C4-2B (cell line): ENCODE measurements at regions not wholly inside any gene's neighbourhood (a gene's known extent, or its start where the extent isn't known, plus 50 kb on each side); places are given as distances from the start of the nearest gene placed in this dataset.

ENCODE experiments used
- H3K27ac ChIP-seq: fragments of 450-650 bp; 2 replicates; pipeline ENCODE4 v1.5.1; 2017
- ZFX ChIP-seq: fragments of 450-650 bp; IDR thresholded peaks from 2 replicates; pipeline ENCODE4 v1.6.1; 2017
- TF ChIP-seq, protein P1 (sequence below): fragments of 450-650 bp; conservative IDR thresholded peaks from 2 replicates; pipeline ENCODE4 v1.5.1; 2017; ENCODE audit warnings: mild to moderate bottlenecking

DNA sequence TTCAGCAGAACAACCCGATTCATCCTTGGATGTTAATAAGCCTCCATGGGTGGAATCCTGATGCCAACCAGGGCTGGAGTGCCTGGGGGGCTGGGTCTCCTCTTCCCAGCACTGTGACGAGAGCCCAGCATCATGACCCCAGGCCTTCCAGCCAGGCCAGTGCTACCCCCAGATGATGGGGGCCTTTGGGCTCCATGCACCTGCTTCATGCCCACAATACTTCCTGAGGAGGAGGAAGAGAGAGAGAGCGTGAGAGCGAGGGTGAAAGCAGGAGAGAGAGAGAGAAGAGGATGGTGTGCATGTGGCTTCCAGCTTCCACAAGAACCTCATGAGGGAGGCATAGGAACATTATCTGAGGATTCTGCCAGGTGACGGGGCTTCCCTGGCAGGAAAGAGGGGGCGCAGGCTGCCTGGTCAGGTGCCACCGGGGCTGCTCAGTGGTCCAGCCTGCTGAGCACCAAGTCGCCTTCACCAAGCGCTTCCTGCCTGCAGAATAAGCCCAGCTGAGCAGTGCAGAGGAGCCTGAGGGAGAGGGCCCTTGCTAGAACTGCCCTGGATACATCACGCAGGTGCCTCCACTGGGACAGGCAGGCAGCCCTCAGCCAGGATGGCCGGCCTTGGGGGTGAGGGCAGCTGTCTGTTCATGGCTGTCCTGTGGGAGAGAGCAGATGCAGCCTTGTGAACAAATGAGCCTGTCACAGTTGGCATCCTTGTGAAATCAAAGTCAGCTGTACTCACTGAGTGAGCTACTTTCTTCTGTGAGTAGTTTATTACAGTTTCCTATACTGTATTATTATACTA lies 243.3 kb upstream of the B3GAT1 start:
- TF ChIP-seq, protein P1, sequence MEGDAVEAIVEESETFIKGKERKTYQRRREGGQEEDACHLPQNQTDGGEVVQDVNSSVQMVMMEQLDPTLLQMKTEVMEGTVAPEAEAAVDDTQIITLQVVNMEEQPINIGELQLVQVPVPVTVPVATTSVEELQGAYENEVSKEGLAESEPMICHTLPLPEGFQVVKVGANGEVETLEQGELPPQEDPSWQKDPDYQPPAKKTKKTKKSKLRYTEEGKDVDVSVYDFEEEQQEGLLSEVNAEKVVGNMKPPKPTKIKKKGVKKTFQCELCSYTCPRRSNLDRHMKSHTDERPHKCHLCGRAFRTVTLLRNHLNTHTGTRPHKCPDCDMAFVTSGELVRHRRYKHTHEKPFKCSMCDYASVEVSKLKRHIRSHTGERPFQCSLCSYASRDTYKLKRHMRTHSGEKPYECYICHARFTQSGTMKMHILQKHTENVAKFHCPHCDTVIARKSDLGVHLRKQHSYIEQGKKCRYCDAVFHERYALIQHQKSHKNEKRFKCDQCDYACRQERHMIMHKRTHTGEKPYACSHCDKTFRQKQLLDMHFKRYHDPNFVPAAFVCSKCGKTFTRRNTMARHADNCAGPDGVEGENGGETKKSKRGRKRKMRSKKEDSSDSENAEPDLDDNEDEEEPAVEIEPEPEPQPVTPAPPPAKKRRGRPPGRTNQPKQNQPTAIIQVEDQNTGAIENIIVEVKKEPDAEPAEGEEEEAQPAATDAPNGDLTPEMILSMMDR = no peak
- TF ChIP-seq ZFX = no peak
- no peak overlapping the region for H3K27ac ChIP-seq

GRCh38 chr11:134654161-134654915 lies 242.3 kb upstream of the B3GAT1 start:
- no peak overlapping the region for H3K27ac ChIP-seq
- TF ChIP-seq, protein P1 = no peak
- no peak for TF ChIP-seq ZFX

DNA sequence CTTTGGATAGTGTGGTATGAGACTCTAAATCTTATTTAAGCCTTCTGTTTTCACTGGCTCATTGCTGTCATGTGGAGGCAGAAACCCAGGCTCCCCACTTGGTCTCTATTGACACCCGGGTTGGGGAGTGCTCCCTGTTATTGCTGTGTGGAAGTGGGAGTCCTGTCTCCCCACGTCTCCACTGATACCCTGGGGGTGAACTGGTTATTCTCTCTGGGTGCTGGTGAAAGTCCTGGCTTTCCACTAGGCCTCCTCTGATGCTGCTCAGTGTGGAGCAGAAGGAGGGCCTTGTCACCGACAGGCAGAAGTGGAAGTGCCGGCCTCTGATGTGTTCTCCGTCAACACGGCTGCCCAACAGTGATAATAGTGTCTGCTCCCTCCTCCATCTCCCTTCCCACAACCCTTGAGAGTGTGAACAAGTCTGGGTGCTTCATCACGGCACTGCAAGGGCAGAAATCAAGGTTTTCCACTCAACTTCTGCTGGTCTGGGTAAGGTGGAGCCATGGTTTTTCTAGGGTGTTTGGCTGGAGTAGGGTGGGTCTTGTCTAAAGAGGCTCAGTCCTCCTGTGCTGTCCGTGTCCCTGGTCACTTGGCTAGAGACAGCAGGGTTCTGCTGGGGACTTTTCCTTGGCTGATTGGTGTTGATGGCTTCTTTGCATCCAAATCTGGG lies 240.7 kb upstream of the B3GAT1 start:
- no peak for TF ChIP-seq ZFX
- TF ChIP-seq, protein P1 = no peak

DNA sequence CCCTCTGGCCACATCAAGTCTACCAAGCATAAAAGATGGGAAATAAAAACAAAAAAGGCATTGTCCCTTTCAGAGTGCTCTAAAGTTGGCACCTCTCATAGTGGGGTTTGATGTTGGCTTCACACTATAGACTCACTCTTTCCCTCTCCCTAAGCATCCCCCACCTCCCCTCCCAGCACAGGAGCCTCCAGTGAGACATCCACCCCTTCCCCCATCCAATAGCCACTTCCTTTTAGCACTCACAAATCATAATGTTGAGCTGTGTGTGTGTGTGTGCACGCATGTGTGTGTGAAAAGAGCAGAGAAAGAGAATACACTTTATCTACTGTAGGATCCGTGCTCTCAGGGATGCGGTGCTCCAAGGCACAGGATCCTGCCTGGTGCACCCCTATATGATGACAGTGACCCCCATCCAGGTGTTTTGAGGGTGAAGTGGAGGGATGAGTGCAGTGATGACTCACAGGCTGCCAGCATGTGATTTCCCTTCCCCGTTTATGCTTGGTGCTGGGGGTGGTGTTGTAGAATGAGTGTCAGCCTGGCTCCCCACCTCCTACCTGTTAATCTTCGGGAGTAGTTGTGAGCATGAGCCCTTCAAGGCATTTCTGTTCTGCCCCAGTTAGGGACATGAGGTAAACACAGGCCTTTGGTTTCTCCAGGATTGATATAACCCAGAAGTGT lies 235.2 kb upstream of the B3GAT1 start:
- no peak overlapping the region for H3K27ac ChIP-seq
- TF ChIP-seq ZFX = no peak

More for the DNA sequence above, 240.7 kb upstream of the B3GAT1 start:
- no peak overlapping the region for H3K27ac ChIP-seq

DNA sequence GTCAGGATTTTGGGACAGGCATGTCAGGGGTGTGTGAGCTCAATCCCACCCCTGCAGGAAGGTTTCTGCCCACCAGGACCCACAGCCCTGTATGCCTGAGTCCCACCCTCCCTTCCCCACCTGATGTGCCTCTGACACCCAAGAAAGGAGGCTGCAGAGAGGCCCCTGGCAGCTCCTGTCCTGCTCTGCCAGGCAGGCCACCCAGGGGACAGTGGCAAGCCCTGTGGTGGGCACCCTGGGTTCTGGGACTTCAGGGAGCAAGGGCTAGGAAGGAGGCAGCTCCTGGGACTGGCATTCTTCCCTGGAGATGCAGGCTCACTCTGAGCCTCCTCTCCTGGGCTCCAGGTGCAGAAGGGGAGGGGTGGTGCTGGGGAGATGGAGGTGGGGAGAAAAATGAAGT lies 234.5 kb upstream of the B3GAT1 start:
- TF ChIP-seq ZFX = no peak
- TF ChIP-seq, protein P1 = no peak
- no peak overlapping the region for H3K27ac ChIP-seq

- no peak overlapping the region for H3K27ac ChIP-seq
- TF ChIP-seq, protein P1 = no peak
- no peak for TF ChIP-seq ZFX
Observed at GRCh38 chr11:134645576-134645975, 233.5 kb upstream of the B3GAT1 start.
